WTC11 (cell line): ENCODE measurements at regions not wholly inside any gene's neighbourhood (a gene's known extent, or its start where the extent isn't known, plus 50 kb on each side); places are given as distances from the start of the nearest gene placed in this dataset.
"Not testable (repeated sequence)": the region's sequence is repeated elsewhere in the genome, so short reads cannot be mapped to it uniquely, and the experiment has no call there.

ENCODE experiments used
- CREB1 ChIP-seq: sonication (generic); formaldehyde crosslinking; IDR thresholded peaks from 2 replicates; pipeline ENCODE4 v1.8.0; 2023; ENCODE audit warnings: mild to moderate bottlenecking, missing genetic modification reagents
- ETV6 ChIP-seq: sonication (generic); formaldehyde crosslinking; IDR thresholded peaks from 2 replicates; pipeline ENCODE4 v1.8.1; 2022; ENCODE audit warnings: mild to moderate bottlenecking, missing genetic modification reagents
- NR3C1 ChIP-seq: sonication (generic); formaldehyde crosslinking; conservative IDR thresholded peaks from 2 replicates; pipeline ENCODE4 v1.8.1; 2023; ENCODE audit warnings: low read depth, mild to moderate bottlenecking, missing genetic modification reagents
- TEAD4 ChIP-seq: sonication (generic); formaldehyde crosslinking; IDR thresholded peaks from 2 replicates; pipeline ENCODE4 v1.8.0; 2022; ENCODE audit warnings: mild to moderate bottlenecking, missing genetic modification reagents
- ZNF232 ChIP-seq: sonication (generic); formaldehyde crosslinking; IDR thresholded peaks from 2 replicates; pipeline ENCODE4 v1.8.0; 2022; ENCODE audit warnings: mild to moderate bottlenecking, missing genetic modification reagents
- TF ChIP-seq, protein P1 (sequence below): sonication (generic); formaldehyde crosslinking; IDR thresholded peaks from 2 replicates; pipeline ENCODE4 v1.8.0; 2022; ENCODE audit warnings: mild to moderate bottlenecking, missing genetic modification reagents
- TF ChIP-seq, protein P2 (sequence below): fragments of 200-600 bp; IDR thresholded peaks from 2 replicates; pipeline ENCODE4 v1.8.0; 2022; ENCODE audit warnings: antibody characterized with exemption
- TF ChIP-seq, protein P3 (sequence below): sonication (generic); formaldehyde crosslinking; IDR thresholded peaks from 2 replicates; pipeline ENCODE4 v1.8.1; 2022; ENCODE audit warnings: mild to moderate bottlenecking, moderate library complexity, missing genetic modification reagents

DNA sequence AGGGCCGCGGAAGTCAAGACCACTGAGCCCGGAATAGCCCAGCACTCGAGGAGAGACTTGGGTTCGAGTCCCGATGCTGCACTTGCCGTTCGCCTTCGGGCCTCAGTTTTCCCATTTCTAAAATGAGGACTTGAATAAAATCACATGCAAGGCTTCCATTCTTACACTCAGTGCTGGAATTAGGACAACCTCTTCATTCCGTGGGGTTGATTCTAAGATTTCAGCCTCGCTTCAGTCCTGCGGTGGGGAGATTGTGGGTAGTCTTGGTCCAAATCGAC lies 116.9 kb upstream of the SMURF2 start:
- not testable (repeated sequence) for TF ChIP-seq CREB1 (CRISPR knock-in tag); NR3C1 (CRISPR knock-in tag); ZNF232 (CRISPR knock-in tag); ETV6 (CRISPR knock-in tag); TEAD4
- TF ChIP-seq, protein P1, sequence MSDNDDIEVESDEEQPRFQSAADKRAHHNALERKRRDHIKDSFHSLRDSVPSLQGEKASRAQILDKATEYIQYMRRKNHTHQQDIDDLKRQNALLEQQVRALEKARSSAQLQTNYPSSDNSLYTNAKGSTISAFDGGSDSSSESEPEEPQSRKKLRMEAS (CRISPR knock-in tag), result not testable (repeated sequence)
- TF ChIP-seq, protein P2, sequence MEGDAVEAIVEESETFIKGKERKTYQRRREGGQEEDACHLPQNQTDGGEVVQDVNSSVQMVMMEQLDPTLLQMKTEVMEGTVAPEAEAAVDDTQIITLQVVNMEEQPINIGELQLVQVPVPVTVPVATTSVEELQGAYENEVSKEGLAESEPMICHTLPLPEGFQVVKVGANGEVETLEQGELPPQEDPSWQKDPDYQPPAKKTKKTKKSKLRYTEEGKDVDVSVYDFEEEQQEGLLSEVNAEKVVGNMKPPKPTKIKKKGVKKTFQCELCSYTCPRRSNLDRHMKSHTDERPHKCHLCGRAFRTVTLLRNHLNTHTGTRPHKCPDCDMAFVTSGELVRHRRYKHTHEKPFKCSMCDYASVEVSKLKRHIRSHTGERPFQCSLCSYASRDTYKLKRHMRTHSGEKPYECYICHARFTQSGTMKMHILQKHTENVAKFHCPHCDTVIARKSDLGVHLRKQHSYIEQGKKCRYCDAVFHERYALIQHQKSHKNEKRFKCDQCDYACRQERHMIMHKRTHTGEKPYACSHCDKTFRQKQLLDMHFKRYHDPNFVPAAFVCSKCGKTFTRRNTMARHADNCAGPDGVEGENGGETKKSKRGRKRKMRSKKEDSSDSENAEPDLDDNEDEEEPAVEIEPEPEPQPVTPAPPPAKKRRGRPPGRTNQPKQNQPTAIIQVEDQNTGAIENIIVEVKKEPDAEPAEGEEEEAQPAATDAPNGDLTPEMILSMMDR, result not testable (repeated sequence)
- TF ChIP-seq, protein P3, sequence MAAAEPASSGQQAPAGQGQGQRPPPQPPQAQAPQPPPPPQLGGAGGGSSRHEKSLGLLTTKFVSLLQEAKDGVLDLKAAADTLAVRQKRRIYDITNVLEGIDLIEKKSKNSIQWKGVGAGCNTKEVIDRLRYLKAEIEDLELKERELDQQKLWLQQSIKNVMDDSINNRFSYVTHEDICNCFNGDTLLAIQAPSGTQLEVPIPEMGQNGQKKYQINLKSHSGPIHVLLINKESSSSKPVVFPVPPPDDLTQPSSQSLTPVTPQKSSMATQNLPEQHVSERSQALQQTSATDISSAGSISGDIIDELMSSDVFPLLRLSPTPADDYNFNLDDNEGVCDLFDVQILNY (CRISPR knock-in tag), result not testable (repeated sequence)
